ENCODE measurements at regions not wholly inside any gene's neighbourhood (a gene's known extent, or its start where the extent isn't known, plus 50 kb on each side); places are given as distances from the start of the nearest gene placed in this dataset.

DNA sequence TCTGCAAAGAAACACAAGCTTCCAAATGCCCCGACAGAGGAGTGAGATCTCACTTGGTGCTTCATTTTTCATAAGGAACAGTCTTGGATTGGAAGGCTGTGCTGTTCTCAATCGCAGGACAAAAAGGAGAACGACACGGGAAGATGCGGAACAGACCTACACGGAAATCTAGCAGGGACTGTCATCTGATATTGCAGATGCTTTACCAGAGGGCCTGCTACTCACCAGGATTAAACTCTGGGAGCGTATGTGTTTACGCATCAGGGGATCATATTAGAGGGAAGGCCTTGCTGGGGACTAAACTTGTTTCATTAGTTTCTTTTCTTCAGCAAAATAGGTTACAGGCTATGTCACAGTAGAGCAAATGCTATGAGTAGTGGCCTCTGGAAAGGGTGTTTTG, 82.8 kb upstream of the EEPD1 start:
- POLR2A ChIA-PET = no interaction called here
- DNase-seq (ENCODE audit: low read depth, low spot score) = no peak
- intact Hi-C loops (cut with micrococcal nuclease; ENCODE audit: unreplicated experiment) (no loop called here), in situ Hi-C loops (cut with HindIII; ENCODE audit: low pct_unique_long_range_greater_than_20kb, low sequenced_read_pairs) (no loop called here)
- no TSS peak for BruUV-seq (replicated peaks)
- no peaks in the 10 kb centered on the region for H3K4me1 ChIP-seq (ENCODE audit: control insufficient read depth, insufficient read depth, low read length)
- H3K4me3 ChIP-seq (ENCODE audit: low read depth in 2 of 2, low read length in 2 of 2) = no peak overlapping the region
- no peaks in the 10 kb centered on the region for H3K9me3 ChIP-seq (ENCODE audit: control insufficient read depth, insufficient read depth, low read depth, low read length)
- no peaks in the 10 kb centered on the region for H3K27me3 ChIP-seq (ENCODE audit: control insufficient read depth, insufficient read depth, low read length)
- ATAC-seq = no peak
- H3K36me3 ChIP-seq (ENCODE audit: control insufficient read depth, insufficient read depth, low read length) = no peaks in the 10 kb centered on the region
- CTCF ChIA-PET = no interaction called here
- no peak overlapping the region for H3K27ac ChIP-seq (ENCODE audit: low read length)
- TF ChIP-seq TCF7L2 (IDR thresholded peaks at IDR 0.05; ENCODE audit: low read depth, low read length) = no peak
- TF ChIP-seq, protein P1, sequence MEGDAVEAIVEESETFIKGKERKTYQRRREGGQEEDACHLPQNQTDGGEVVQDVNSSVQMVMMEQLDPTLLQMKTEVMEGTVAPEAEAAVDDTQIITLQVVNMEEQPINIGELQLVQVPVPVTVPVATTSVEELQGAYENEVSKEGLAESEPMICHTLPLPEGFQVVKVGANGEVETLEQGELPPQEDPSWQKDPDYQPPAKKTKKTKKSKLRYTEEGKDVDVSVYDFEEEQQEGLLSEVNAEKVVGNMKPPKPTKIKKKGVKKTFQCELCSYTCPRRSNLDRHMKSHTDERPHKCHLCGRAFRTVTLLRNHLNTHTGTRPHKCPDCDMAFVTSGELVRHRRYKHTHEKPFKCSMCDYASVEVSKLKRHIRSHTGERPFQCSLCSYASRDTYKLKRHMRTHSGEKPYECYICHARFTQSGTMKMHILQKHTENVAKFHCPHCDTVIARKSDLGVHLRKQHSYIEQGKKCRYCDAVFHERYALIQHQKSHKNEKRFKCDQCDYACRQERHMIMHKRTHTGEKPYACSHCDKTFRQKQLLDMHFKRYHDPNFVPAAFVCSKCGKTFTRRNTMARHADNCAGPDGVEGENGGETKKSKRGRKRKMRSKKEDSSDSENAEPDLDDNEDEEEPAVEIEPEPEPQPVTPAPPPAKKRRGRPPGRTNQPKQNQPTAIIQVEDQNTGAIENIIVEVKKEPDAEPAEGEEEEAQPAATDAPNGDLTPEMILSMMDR (IDR thresholded peaks at IDR 0.05) = no peak
- TF ChIP-seq, protein P2, sequence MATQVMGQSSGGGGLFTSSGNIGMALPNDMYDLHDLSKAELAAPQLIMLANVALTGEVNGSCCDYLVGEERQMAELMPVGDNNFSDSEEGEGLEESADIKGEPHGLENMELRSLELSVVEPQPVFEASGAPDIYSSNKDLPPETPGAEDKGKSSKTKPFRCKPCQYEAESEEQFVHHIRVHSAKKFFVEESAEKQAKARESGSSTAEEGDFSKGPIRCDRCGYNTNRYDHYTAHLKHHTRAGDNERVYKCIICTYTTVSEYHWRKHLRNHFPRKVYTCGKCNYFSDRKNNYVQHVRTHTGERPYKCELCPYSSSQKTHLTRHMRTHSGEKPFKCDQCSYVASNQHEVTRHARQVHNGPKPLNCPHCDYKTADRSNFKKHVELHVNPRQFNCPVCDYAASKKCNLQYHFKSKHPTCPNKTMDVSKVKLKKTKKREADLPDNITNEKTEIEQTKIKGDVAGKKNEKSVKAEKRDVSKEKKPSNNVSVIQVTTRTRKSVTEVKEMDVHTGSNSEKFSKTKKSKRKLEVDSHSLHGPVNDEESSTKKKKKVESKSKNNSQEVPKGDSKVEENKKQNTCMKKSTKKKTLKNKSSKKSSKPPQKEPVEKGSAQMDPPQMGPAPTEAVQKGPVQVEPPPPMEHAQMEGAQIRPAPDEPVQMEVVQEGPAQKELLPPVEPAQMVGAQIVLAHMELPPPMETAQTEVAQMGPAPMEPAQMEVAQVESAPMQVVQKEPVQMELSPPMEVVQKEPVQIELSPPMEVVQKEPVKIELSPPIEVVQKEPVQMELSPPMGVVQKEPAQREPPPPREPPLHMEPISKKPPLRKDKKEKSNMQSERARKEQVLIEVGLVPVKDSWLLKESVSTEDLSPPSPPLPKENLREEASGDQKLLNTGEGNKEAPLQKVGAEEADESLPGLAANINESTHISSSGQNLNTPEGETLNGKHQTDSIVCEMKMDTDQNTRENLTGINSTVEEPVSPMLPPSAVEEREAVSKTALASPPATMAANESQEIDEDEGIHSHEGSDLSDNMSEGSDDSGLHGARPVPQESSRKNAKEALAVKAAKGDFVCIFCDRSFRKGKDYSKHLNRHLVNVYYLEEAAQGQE (IDR thresholded peaks at IDR 0.05; ENCODE audit: insufficient read depth in 1 of 2, low read depth in 2 of 2, low read length in 1 of 2) = no peak
- no peak for TF ChIP-seq SIN3A (IDR thresholded peaks at IDR 0.05; ENCODE audit: borderline replicate concordance, insufficient read depth, low read depth, low read length)
- TF ChIP-seq POLR2AphosphoS5 (IDR thresholded peaks at IDR 0.05; ENCODE audit: low read depth, low read length) = no peak

DNA sequence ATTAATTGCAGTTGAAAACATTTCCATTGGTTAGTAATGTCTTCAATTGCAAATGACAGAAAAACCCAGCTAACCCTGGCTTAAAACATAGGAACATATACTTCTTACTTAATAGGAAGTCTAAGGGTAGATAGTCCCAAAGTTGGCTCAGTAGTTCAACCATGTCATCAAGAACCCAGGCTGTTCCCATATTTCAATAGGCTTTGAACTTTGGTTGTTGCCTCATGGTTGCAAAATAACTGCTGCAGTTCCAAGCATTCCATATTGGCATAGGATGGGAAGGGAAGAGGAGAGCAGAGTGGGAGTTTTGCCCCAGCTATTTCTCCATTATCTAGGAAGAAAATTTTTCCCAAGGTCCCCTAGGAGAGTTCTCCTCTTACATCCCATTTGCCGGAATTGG, 81.4 kb upstream of the EEPD1 start:
- Histone ChIP-seq H3K4me3 (ENCODE audit: low read depth in 2 of 2, low read length in 2 of 2) (no peak overlapping the region), H3K9me3 (ENCODE audit: control insufficient read depth, insufficient read depth, low read depth, low read length) (no peaks in the 10 kb centered on the region), H3K36me3 (ENCODE audit: control insufficient read depth, insufficient read depth, low read length) (no peaks in the 10 kb centered on the region), H3K4me1 (ENCODE audit: control insufficient read depth, insufficient read depth, low read length) (no peaks in the 10 kb centered on the region), H3K27ac (ENCODE audit: low read length) (no peak overlapping the region), H3K27me3 (ENCODE audit: control insufficient read depth, insufficient read depth, low read length) (no peaks in the 10 kb centered on the region)
- no peak for DNase-seq (ENCODE audit: low read depth, low spot score)
- BruUV-seq (replicated peaks) = no TSS peak
- ATAC-seq = no peak
- ChIA-PET POLR2A (no interaction called here), CTCF (no interaction called here)
- in situ Hi-C loops (cut with HindIII; ENCODE audit: low pct_unique_long_range_greater_than_20kb, low sequenced_read_pairs) (no loop called here), intact Hi-C loops (cut with micrococcal nuclease; ENCODE audit: unreplicated experiment) (no loop called here)
- no peak for TF ChIP-seq SIN3A (IDR thresholded peaks at IDR 0.05; ENCODE audit: borderline replicate concordance, insufficient read depth, low read depth, low read length)
- TF ChIP-seq, protein P2 (IDR thresholded peaks at IDR 0.05; ENCODE audit: insufficient read depth in 1 of 2, low read depth in 2 of 2, low read length in 1 of 2) = no peak
- no peak for TF ChIP-seq TCF7L2 (IDR thresholded peaks at IDR 0.05; ENCODE audit: low read depth, low read length)
- TF ChIP-seq, protein P1 (IDR thresholded peaks at IDR 0.05) = no peak
- TF ChIP-seq POLR2AphosphoS5 (IDR thresholded peaks at IDR 0.05; ENCODE audit: low read depth, low read length) = no peak
